ENCODE measurements at regions not wholly inside any gene's neighbourhood (a gene's known extent, or its start where the extent isn't known, plus 50 kb on each side); places are given as distances from the start of the nearest gene placed in this dataset.

- H3K9me3 ChIP-seq (ENCODE audit: control insufficient read depth in 1 of 2, insufficient read depth in 1 of 2, low read depth in 1 of 2, low read length in 2 of 2): peaks cover 16% of the 10 kb centered on the region in 2 experiments; a peak in 2 of 4 replicates
- TF ChIP-seq CTCF (IDR thresholded peaks at IDR 0.05 in 2 of 3, conservative IDR thresholded peaks at IDR 0.05 in 1 of 3; ENCODE audit: borderline replicate concordance in 1 of 3, insufficient read depth in 1 of 3, low read depth in 2 of 3, low read length in 2 of 3) (no peak), EZH2phosphoT487 (IDR thresholded peaks at IDR 0.05; ENCODE audit: borderline replicate concordance) (no peak), SP1 (IDR thresholded peaks at IDR 0.05; ENCODE audit: low read depth) (no peak), ZBTB33 (IDR thresholded peaks at IDR 0.05; ENCODE audit: extremely low read depth, insufficient replicate concordance, low read length) (no peak), ZFX (IDR thresholded peaks at IDR 0.05) (no peak), TCF7L2 (IDR thresholded peaks at IDR 0.05; ENCODE audit: borderline replicate concordance, extremely low read depth, insufficient read depth, insufficient read length) (no peak), YY1 (IDR thresholded peaks at IDR 0.05; ENCODE audit: extremely low read depth, insufficient replicate concordance, low read depth, low read length) (no peak), RAD21 (IDR thresholded peaks at IDR 0.05; ENCODE audit: low read depth) (no peak), POLR2AphosphoS5 (IDR thresholded peaks at IDR 0.05; ENCODE audit: low read depth, low read length) (no peak), CBX3 (IDR thresholded peaks at IDR 0.05; ENCODE audit: low read depth) (no peak), ZNF274 (IDR thresholded peaks at IDR 0.05; ENCODE audit: low read depth, low read length) (no peak), POLR2A (IDR thresholded peaks at IDR 0.05; ENCODE audit: borderline replicate concordance, extremely low read depth, insufficient read depth, insufficient read length) (no peak), FOSL1 (IDR thresholded peaks at IDR 0.05; ENCODE audit: low read depth) (no peak), EZH2 (IDR thresholded peaks at IDR 0.05) (no peak), MAX (IDR thresholded peaks at IDR 0.05) (no peak), EGR1 (IDR thresholded peaks at IDR 0.05; ENCODE audit: low read depth) (no peak)
- no peaks in the 10 kb centered on the region for H3K4me1 ChIP-seq (ENCODE audit: control insufficient read depth in 1 of 2, insufficient read depth in 2 of 2, low read length in 2 of 2)
- intact Hi-C loops (cut with micrococcal nuclease): no loop called here
- POLR2A ChIA-PET: no interaction called here
- H3K36me3 ChIP-seq (ENCODE audit: control insufficient read depth in 1 of 2, insufficient read depth in 2 of 2, low read length in 2 of 2): no peaks in the 10 kb centered on the region
- BruUV-seq (replicated peaks): no TSS peak
- DNase-seq (ENCODE audit: low read depth, low spot score) (no peak), ATAC-seq (no peak)
- H3K4me3 ChIP-seq (replicated peaks in 1 of 2; ENCODE audit: low read depth in 1 of 2, low read length in 2 of 2): no peak overlapping the region
- no peak overlapping the region for H3K27ac ChIP-seq (ENCODE audit: low read depth, low read length)
- H3K79me2 ChIP-seq (ENCODE audit: insufficient read depth, low read length): no peaks in the 10 kb centered on the region
- RAD21 ChIA-PET (ENCODE audit: low non-redundant PET in 1 of 2, low total read pairs in 2 of 2, uncharacterized antibody in 2 of 2, unreplicated experiment in 2 of 2): no interaction called here
- no peaks in the 10 kb centered on the region for H3K9me2 ChIP-seq (ENCODE audit: insufficient read depth)
- H3K4me2 ChIP-seq (ENCODE audit: low read length): no peak overlapping the region
- H4K20me1 ChIP-seq (ENCODE audit: insufficient read depth): no peaks in the 10 kb centered on the region
- H2AFZ ChIP-seq (ENCODE audit: low read depth, low read length, poor library complexity, severe bottlenecking): no peak overlapping the region
- no peaks in the 10 kb centered on the region for H3K27me3 ChIP-seq (ENCODE audit: insufficient read depth, low read length)
- CTCF ChIA-PET: no interaction called here
- H3K9ac ChIP-seq (ENCODE audit: low read length): no peak overlapping the region
Measured at GRCh38 chr10:10699427-10699826, 318.2 kb upstream of the CELF2 start.

Measured in HCT116 (cell line).